ENCODE measurements at regions not wholly inside any gene's neighbourhood (a gene's known extent, or its start where the extent isn't known, plus 50 kb on each side); places are given as distances from the start of the nearest gene placed in this dataset.

GRCh38 chr4:156710365-156711192 is 261.0 kb downstream of the PDGFC start:
- DNase-seq (no peak), ATAC-seq (no peak)
- Mint-ChIP-seq H3K27me3 (no peaks in the 10 kb centered on the region), H3K4me3 (no peak overlapping the region), H3K9me3 (ENCODE audit: low read depth) (no peaks in the 10 kb centered on the region), H3K36me3 (ENCODE audit: low read depth) (no peaks in the 10 kb centered on the region), H3K4me1 (no peaks in the 10 kb centered on the region), H3K27ac (no peak overlapping the region)
- POLR2A ChIA-PET = no interaction called here
- CTCF ChIA-PET = interaction anchor here (0.6 to 1.5 kb wide), 2 partner anchors 10 to 1425 kb away, joined by 3 read pairs; no protein-coding TSS in a partner anchor
- intact Hi-C loops (cut with DNase I, micrococcal nuclease) = no loop called here

GRCh38 chr4:156705311-156705710 is 266.3 kb downstream of the PDGFC start:
- Mint-ChIP-seq H3K27ac (no peak overlapping the region), H3K27me3 (no peaks in the 10 kb centered on the region), H3K9me3 (ENCODE audit: low read depth) (no peaks in the 10 kb centered on the region), H3K36me3 (ENCODE audit: low read depth) (no peaks in the 10 kb centered on the region), H3K4me1 (no peaks in the 10 kb centered on the region), H3K4me3 (no peak overlapping the region)
- intact Hi-C loops (cut with DNase I, micrococcal nuclease) = no loop called here
- ChIA-PET POLR2A (no interaction called here), CTCF (no interaction called here)
- no peak for DNase-seq
- ATAC-seq = no peak

- no peaks in the 10 kb centered on the region for H3K9me3 Mint-ChIP-seq (ENCODE audit: low read depth)
- ATAC-seq (no peak), DNase-seq (no peak)
- intact Hi-C loops (cut with DNase I, micrococcal nuclease) = no loop called here
- ChIA-PET POLR2A (no interaction called here), CTCF (no interaction called here)
- H3K4me3 Mint-ChIP-seq = no peak overlapping the region
- no peak overlapping the region for H3K27ac Mint-ChIP-seq
- H3K4me1 Mint-ChIP-seq = no peaks in the 10 kb centered on the region
- H3K27me3 Mint-ChIP-seq = no peaks in the 10 kb centered on the region
- no peaks in the 10 kb centered on the region for H3K36me3 Mint-ChIP-seq (ENCODE audit: low read depth)
Observed at GRCh38 chr4:156695163-156695562, 276.4 kb downstream of the PDGFC start.

GRCh38 chr4:156694413-156694812 is 277.2 kb downstream of the PDGFC start:
- no peaks in the 10 kb centered on the region for H3K4me1 Mint-ChIP-seq
- intact Hi-C loops (cut with DNase I, micrococcal nuclease) = no loop called here
- H3K27me3 Mint-ChIP-seq = no peaks in the 10 kb centered on the region
- ATAC-seq (no peak), DNase-seq (no peak)
- POLR2A ChIA-PET = no interaction called here
- H3K36me3 Mint-ChIP-seq (ENCODE audit: low read depth) = no peaks in the 10 kb centered on the region
- H3K9me3 Mint-ChIP-seq (ENCODE audit: low read depth) = no peaks in the 10 kb centered on the region
- CTCF ChIA-PET = no interaction called here
- no peak overlapping the region for H3K27ac Mint-ChIP-seq
- no peak overlapping the region for H3K4me3 Mint-ChIP-seq

GRCh38 chr4:156693557-156693956 is 278.0 kb downstream of the PDGFC start:
- no peak overlapping the region for H3K4me3 Mint-ChIP-seq
- DNase-seq (no peak), ATAC-seq (no peak)
- intact Hi-C loops (cut with DNase I, micrococcal nuclease) = no loop called here
- ChIA-PET POLR2A (no interaction called here), CTCF (no interaction called here)
- no peaks in the 10 kb centered on the region for H3K4me1 Mint-ChIP-seq
- no peak overlapping the region for H3K27ac Mint-ChIP-seq
- H3K9me3 Mint-ChIP-seq (ENCODE audit: low read depth) = no peaks in the 10 kb centered on the region
- H3K27me3 Mint-ChIP-seq = no peaks in the 10 kb centered on the region
- H3K36me3 Mint-ChIP-seq (ENCODE audit: low read depth) = no peaks in the 10 kb centered on the region

GRCh38 chr4:156692016-156692415 is 279.6 kb downstream of the PDGFC start:
- POLR2A ChIA-PET = no interaction called here
- H3K4me1 Mint-ChIP-seq = no peaks in the 10 kb centered on the region
- H3K27me3 Mint-ChIP-seq = no peaks in the 10 kb centered on the region
- ATAC-seq (no peak), DNase-seq (no peak)
- no peak overlapping the region for H3K4me3 Mint-ChIP-seq
- intact Hi-C loops (cut with DNase I, micrococcal nuclease) = no loop called here
- CTCF ChIA-PET = no interaction called here
- no peaks in the 10 kb centered on the region for H3K36me3 Mint-ChIP-seq (ENCODE audit: low read depth)
- no peaks in the 10 kb centered on the region for H3K9me3 Mint-ChIP-seq (ENCODE audit: low read depth)
- H3K27ac Mint-ChIP-seq = no peak overlapping the region

- DNase-seq = no peak
- Mint-ChIP-seq H3K27me3 (no peaks in the 10 kb centered on the region), H3K9me3 (ENCODE audit: low read depth) (no peaks in the 10 kb centered on the region), H3K36me3 (ENCODE audit: low read depth) (no peaks in the 10 kb centered on the region), H3K4me1 (no peaks in the 10 kb centered on the region), H3K4me3 (no peak overlapping the region), H3K27ac (no peak overlapping the region)
- ChIA-PET CTCF (no interaction called here), POLR2A (no interaction called here)
- no peak for ATAC-seq
- intact Hi-C loops (cut with DNase I, micrococcal nuclease) = no loop called here
Observed at GRCh38 chr4:156690572-156690971, 281.0 kb downstream of the PDGFC start.

- ATAC-seq = no peak
- no peaks in the 10 kb centered on the region for H3K4me1 Mint-ChIP-seq
- no peaks in the 10 kb centered on the region for H3K27me3 Mint-ChIP-seq
- ChIA-PET POLR2A (no interaction called here), CTCF (interaction anchor here (0.7 kb wide), 2 partner anchors 60 to 1033 kb away, joined by 3 read pairs; no protein-coding TSS in a partner anchor)
- H3K27ac Mint-ChIP-seq = no peak overlapping the region
- DNase-seq = no peak
- H3K9me3 Mint-ChIP-seq (ENCODE audit: low read depth) = no peaks in the 10 kb centered on the region
- no peaks in the 10 kb centered on the region for H3K36me3 Mint-ChIP-seq (ENCODE audit: low read depth)
- intact Hi-C loops (cut with DNase I, micrococcal nuclease) = no loop called here
- H3K4me3 Mint-ChIP-seq = no peak overlapping the region
Observed at GRCh38 chr4:156686120-156686519, 285.5 kb downstream of the PDGFC start.

GRCh38 chr4:156685308-156685707 is 286.3 kb downstream of the PDGFC start:
- Mint-ChIP-seq H3K9me3 (ENCODE audit: low read depth) (no peaks in the 10 kb centered on the region), H3K4me3 (no peak overlapping the region), H3K27ac (no peak overlapping the region), H3K36me3 (ENCODE audit: low read depth) (no peaks in the 10 kb centered on the region), H3K4me1 (no peaks in the 10 kb centered on the region), H3K27me3 (no peaks in the 10 kb centered on the region)
- intact Hi-C loops (cut with DNase I, micrococcal nuclease) = no loop called here
- DNase-seq (no peak), ATAC-seq (no peak)
- CTCF ChIA-PET = interaction anchor here (0.7 kb wide), 2 partner anchors 59 to 1032 kb away, joined by 3 read pairs; no protein-coding TSS in a partner anchor
- POLR2A ChIA-PET = no interaction called here

GRCh38 chr4:156677656-156678055 is 293.9 kb downstream of the PDGFC start:
- H3K4me1 Mint-ChIP-seq = no peaks in the 10 kb centered on the region
- intact Hi-C loops (cut with DNase I, micrococcal nuclease) = no loop called here

GRCh38 chr4:156677131-156677531 is 294.5 kb downstream of the PDGFC start:
- no peak overlapping the region for H3K4me3 Mint-ChIP-seq
- H3K36me3 Mint-ChIP-seq (ENCODE audit: low read depth) = no peaks in the 10 kb centered on the region
- no peaks in the 10 kb centered on the region for H3K4me1 Mint-ChIP-seq
- ATAC-seq = no peak
- intact Hi-C loops (cut with DNase I, micrococcal nuclease) = no loop called here
- POLR2A ChIA-PET = no interaction called here
- no peak overlapping the region for H3K27ac Mint-ChIP-seq
- no peaks in the 10 kb centered on the region for H3K9me3 Mint-ChIP-seq (ENCODE audit: low read depth)
- CTCF ChIA-PET = no interaction called here
- DNase-seq = no peak
- no peaks in the 10 kb centered on the region for H3K27me3 Mint-ChIP-seq

More at GRCh38 chr4:156677656-156678055, 293.9 kb downstream of the PDGFC start:
- ATAC-seq (no peak), DNase-seq (no peak)
- H3K27me3 Mint-ChIP-seq = no peaks in the 10 kb centered on the region
- H3K9me3 Mint-ChIP-seq (ENCODE audit: low read depth) = no peaks in the 10 kb centered on the region
- no peak overlapping the region for H3K27ac Mint-ChIP-seq
- H3K4me3 Mint-ChIP-seq = no peak overlapping the region
- CTCF ChIA-PET = no interaction called here
- H3K36me3 Mint-ChIP-seq (ENCODE audit: low read depth) = no peaks in the 10 kb centered on the region
- POLR2A ChIA-PET = no interaction called here

- ChIA-PET POLR2A (no interaction called here), CTCF (no interaction called here)
- no peaks in the 10 kb centered on the region for H3K4me1 Mint-ChIP-seq
- intact Hi-C loops (cut with DNase I, micrococcal nuclease) = no loop called here
- no peak overlapping the region for H3K27ac Mint-ChIP-seq
- H3K9me3 Mint-ChIP-seq (ENCODE audit: low read depth) = no peaks in the 10 kb centered on the region
- no peak overlapping the region for H3K4me3 Mint-ChIP-seq
- no peak for ATAC-seq
- no peaks in the 10 kb centered on the region for H3K36me3 Mint-ChIP-seq (ENCODE audit: low read depth)
- no peak for DNase-seq
- H3K27me3 Mint-ChIP-seq = no peaks in the 10 kb centered on the region
Observed at GRCh38 chr4:156676116-156676851, 295.3 kb downstream of the PDGFC start.
